Fibroblast of the aortic adventitia (primary cell): ENCODE measurements at regions not wholly inside any gene's neighbourhood (a gene's known extent, or its start where the extent isn't known, plus 50 kb on each side); places are given as distances from the start of the nearest gene placed in this dataset.

Source experiments
- DNase-seq: peaks from one replicate; pipeline ENCODE4 v3.0.0-alpha.2; 2010; ENCODE audit warnings: low read depth
- H3K4me3 ChIP-seq: 2 replicates; pipeline ENCODE4 v1.5.1; 2011; ENCODE audit warnings: low read depth, mild to moderate bottlenecking, control low read depth, low read length, moderate library complexity
- CTCF ChIP-seq: IDR thresholded peaks from 2 replicates; pipeline ENCODE4 v1.5.1; 2011; ENCODE audit warnings: mild to moderate bottlenecking, low read length, control low read depth, inconsistent platforms; ENCODE audit not compliant: insufficient read depth

GRCh38 chr4:104795264-104795939 is 300.7 kb upstream of the CXXC4 start:
- no peak for DNase-seq
- TF ChIP-seq CTCF, result no peak
- H3K4me3 ChIP-seq, result no peak overlapping the region

- no peak for TF ChIP-seq CTCF
- no peak overlapping the region for H3K4me3 ChIP-seq
- no peak for DNase-seq
These were observed 317.0 kb upstream of the CXXC4 start for GRCh38 chr4:104811727-104812126.

- no peak overlapping the region for H3K4me3 ChIP-seq
- TF ChIP-seq CTCF, result no peak
- DNase-seq, result no peak
These were observed 321.0 kb upstream of the CXXC4 start for GRCh38 chr4:104815665-104816064.

GRCh38 chr4:104818579-104818978 is 323.9 kb upstream of the CXXC4 start:
- no peak for TF ChIP-seq CTCF
- DNase-seq, result no peak
- H3K4me3 ChIP-seq, result no peak overlapping the region

- H3K4me3 ChIP-seq, result no peak overlapping the region
- DNase-seq, result no peak
- no peak for TF ChIP-seq CTCF
These were observed 320.5 kb upstream of the TET2 start for GRCh38 chr4:104826171-104826570.

- DNase-seq, result no peak
- no peak overlapping the region for H3K4me3 ChIP-seq
- no peak for TF ChIP-seq CTCF
These were observed 316.9 kb upstream of the TET2 start for GRCh38 chr4:104829761-104830160.

GRCh38 chr4:104848597-104849225 is 298.0 kb upstream of the TET2 start:
- DNase-seq, result no peak
- no peak for TF ChIP-seq CTCF

More at GRCh38 chr4:104848597-104849225, 298.0 kb upstream of the TET2 start:
- no peak overlapping the region for H3K4me3 ChIP-seq
